ENCODE measurements at regions not wholly inside any gene's neighbourhood (a gene's known extent, or its start where the extent isn't known, plus 50 kb on each side); places are given as distances from the start of the nearest gene placed in this dataset.

DNA sequence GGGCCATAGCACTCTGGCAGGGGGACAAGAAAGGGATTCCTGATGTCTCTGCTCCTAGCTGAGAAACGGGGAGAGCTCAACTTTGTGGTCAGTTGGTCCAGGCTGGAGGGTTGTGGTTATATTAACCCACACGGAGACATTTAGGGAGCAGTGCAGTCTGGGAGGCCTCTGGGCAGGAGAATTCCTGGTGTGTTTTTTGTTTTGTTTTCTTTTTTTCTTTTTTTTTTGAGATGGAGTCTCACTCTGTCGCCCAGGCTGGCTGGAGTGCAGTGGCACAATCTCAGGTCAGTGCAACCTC is 88.0 kb upstream of the SHISAL1 start:
- TF ChIP-seq, protein P1, sequence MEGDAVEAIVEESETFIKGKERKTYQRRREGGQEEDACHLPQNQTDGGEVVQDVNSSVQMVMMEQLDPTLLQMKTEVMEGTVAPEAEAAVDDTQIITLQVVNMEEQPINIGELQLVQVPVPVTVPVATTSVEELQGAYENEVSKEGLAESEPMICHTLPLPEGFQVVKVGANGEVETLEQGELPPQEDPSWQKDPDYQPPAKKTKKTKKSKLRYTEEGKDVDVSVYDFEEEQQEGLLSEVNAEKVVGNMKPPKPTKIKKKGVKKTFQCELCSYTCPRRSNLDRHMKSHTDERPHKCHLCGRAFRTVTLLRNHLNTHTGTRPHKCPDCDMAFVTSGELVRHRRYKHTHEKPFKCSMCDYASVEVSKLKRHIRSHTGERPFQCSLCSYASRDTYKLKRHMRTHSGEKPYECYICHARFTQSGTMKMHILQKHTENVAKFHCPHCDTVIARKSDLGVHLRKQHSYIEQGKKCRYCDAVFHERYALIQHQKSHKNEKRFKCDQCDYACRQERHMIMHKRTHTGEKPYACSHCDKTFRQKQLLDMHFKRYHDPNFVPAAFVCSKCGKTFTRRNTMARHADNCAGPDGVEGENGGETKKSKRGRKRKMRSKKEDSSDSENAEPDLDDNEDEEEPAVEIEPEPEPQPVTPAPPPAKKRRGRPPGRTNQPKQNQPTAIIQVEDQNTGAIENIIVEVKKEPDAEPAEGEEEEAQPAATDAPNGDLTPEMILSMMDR (IDR thresholded peaks at IDR 0.05): no peak
- TF ChIP-seq POLR2A (IDR thresholded peaks at IDR 0.05) (no peak), POLR2AphosphoS5 (IDR thresholded peaks at IDR 0.05) (no peak)
